ENCODE measurements at regions not wholly inside any gene's neighbourhood (a gene's known extent, or its start where the extent isn't known, plus 50 kb on each side); places are given as distances from the start of the nearest gene placed in this dataset.

GRCh38 chr13:72545030-72545719 lies 182.3 kb downstream of the MZT1 start:
- peak; percentile 87 for FAIRE-seq
- peak overlapping the region; percentile 61 for H3K27ac ChIP-seq (ENCODE audit: extremely low read length, insufficient read depth, low read length)
- DNase-seq (ENCODE audit: low spot score) = peak; percentile 96
- H3K4me1 ChIP-seq (ENCODE audit: insufficient read depth, low read length) = peaks cover 56% of the 10 kb centered on the region
- H3K9me3 ChIP-seq (ENCODE audit: low read length) = no peaks in the 10 kb centered on the region
- BruUV-seq (replicated peaks) = no TSS peak
- in situ Hi-C loops (cut with HindIII; ENCODE audit: extremely low pct_ligation_motif_present, low pct_unique_long_range_greater_than_20kb) = no loop called here
- intact Hi-C loops (cut with micrococcal nuclease; ENCODE audit: unreplicated experiment) = loop anchor here (10.0 kb wide), 1 partner anchor 150 kb away; no protein-coding TSS in a partner anchor
- no peaks in the 10 kb centered on the region for H3K27me3 ChIP-seq (ENCODE audit: control insufficient read depth in 1 of 2, insufficient read depth in 2 of 2, low read length in 2 of 2)
- H4K20me1 ChIP-seq (ENCODE audit: insufficient read depth, low read length) = no peaks in the 10 kb centered on the region
- no peak overlapping the region for H3K9ac ChIP-seq (ENCODE audit: insufficient read depth, low read depth, low read length)
- no peak overlapping the region; a peak in 1 of 6 replicates for H3K4me3 ChIP-seq (replicated peaks in 1 of 3; ENCODE audit: insufficient read depth in 1 of 3, low read depth in 2 of 3, low read length in 3 of 3)
- H2AFZ ChIP-seq (ENCODE audit: low read length) = no peak overlapping the region
- no peaks in the 10 kb centered on the region for H3K36me3 ChIP-seq (replicated peaks in 1 of 2; ENCODE audit: control insufficient read depth in 1 of 2, insufficient read depth in 2 of 2, low read length in 2 of 2)
- peak; percentile 99 for ATAC-seq
- WGBS (ENCODE audit: low lambda C conversion rate) = 0% methylated on average over 4 of the region's 4 CpGs
- CTCF ChIA-PET (ENCODE audit: low intra/inter-chr PET ratio, low total read pairs) = no interaction called here
- peak overlapping the region; percentile 48 for H3K4me2 ChIP-seq (ENCODE audit: low read depth, low read length)
- POLR2A ChIA-PET = interaction anchor here (0.7 kb wide), 1 partner anchor 8 kb away, joined by 3 read pairs; no protein-coding TSS in a partner anchor
- H3K79me2 ChIP-seq (ENCODE audit: insufficient read depth, low read length) = no peaks in the 10 kb centered on the region
- TF ChIP-seq SPEN (CRISPR knock-in tag; IDR thresholded peaks at IDR 0.05; ENCODE audit: low read depth) (no peak), HIVEP1 (CRISPR knock-in tag; IDR thresholded peaks at IDR 0.05) (no peak), ZNF766 (CRISPR knock-in tag; IDR thresholded peaks at IDR 0.05; ENCODE audit: borderline replicate concordance) (no peak), PRPF4 (IDR thresholded peaks at IDR 0.05; ENCODE audit: low read depth, low read length, poor library complexity, severe bottlenecking) (no peak), ZNF75D (CRISPR knock-in tag; IDR thresholded peaks at IDR 0.05; ENCODE audit: borderline replicate concordance) (no peak), SP4 (CRISPR knock-in tag; IDR thresholded peaks at IDR 0.05) (no peak), SMAD1 (CRISPR knock-in tag; IDR thresholded peaks at IDR 0.05; ENCODE audit: borderline replicate concordance, low read depth) (no peak), YEATS4 (CRISPR knock-in tag; IDR thresholded peaks at IDR 0.05; ENCODE audit: borderline replicate concordance) (0 out of 2 replicates have a peak, but pooled peaks have one; percentile 56), MEIS2 (CRISPR knock-in tag; IDR thresholded peaks at IDR 0.05) (0 out of 2 replicates have a peak, but pooled peaks have one; percentile 42), ZNF776 (CRISPR knock-in tag; IDR thresholded peaks at IDR 0.05) (no peak), AHR (CRISPR knock-in tag; IDR thresholded peaks at IDR 0.05) (no peak), KLF6 (CRISPR knock-in tag; IDR thresholded peaks at IDR 0.05) (no peak), BRD4 (CRISPR knock-in tag; IDR thresholded peaks at IDR 0.05) (0 out of 2 replicates have a peak, but pooled peaks have one; percentile 19), ARID3A (IDR thresholded peaks at IDR 0.05; ENCODE audit: low read depth, low read length) (peak; percentile 63; the same call in 1 of the 2 replicates), CBX5 (CRISPR knock-in tag; IDR thresholded peaks at IDR 0.05; ENCODE audit: borderline replicate concordance) (no peak), SALL1 (CRISPR knock-in tag; IDR thresholded peaks at IDR 0.05) (peak; percentile 71; the same call in 1 of the 2 replicates), RBM39 (IDR thresholded peaks at IDR 0.05; ENCODE audit: low read depth, low read length, poor library complexity, severe bottlenecking) (no peak)
- TF ChIP-seq, protein P1, sequence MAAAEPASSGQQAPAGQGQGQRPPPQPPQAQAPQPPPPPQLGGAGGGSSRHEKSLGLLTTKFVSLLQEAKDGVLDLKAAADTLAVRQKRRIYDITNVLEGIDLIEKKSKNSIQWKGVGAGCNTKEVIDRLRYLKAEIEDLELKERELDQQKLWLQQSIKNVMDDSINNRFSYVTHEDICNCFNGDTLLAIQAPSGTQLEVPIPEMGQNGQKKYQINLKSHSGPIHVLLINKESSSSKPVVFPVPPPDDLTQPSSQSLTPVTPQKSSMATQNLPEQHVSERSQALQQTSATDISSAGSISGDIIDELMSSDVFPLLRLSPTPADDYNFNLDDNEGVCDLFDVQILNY (CRISPR knock-in tag; conservative IDR thresholded peaks at IDR 0.05) = no peak
